ENCODE measurements at regions not wholly inside any gene's neighbourhood (a gene's known extent, or its start where the extent isn't known, plus 50 kb on each side); places are given as distances from the start of the nearest gene placed in this dataset.

DNA sequence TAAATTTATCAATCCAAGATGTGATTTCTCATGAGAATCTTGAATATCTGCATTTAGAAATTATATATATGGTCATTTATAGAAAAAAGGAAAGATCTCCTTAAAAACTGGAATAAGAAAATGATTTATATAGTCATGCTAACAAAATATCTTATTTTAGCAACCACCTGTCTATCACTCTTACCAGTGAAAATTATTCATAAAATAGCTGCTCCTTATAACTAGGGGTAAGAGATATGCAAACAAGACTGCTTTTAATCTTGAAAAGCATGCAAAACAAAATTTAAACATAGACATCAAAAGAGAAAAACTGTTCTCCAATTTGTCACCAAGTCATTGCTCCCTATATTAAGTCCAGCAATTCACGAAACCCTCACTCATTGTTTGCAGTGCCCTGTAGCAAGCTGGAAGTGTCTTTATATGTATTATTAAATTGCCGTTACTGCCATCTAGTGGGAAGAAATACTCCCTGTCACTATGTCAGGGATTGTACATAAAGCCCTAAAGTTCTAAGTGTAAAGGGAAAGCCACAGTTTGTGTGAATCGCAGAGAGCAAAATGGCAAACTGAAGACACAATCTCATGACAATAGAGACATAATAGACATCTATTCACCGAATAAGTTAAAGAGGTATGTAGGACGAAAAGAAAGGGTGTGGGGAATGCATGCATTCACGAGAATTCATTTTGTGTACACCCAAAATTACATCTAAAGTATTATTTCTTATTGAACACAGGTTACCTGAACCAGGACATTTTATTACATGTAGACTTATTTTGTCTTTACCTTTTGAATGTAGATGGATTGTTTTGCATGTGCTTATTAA lies 600.5 kb downstream of the USP25 start:
- H3K27me3 Mint-ChIP-seq: no peaks in the 10 kb centered on the region
- no peaks in the 10 kb centered on the region for H3K4me1 Mint-ChIP-seq
- no peaks in the 10 kb centered on the region for H3K9me3 Mint-ChIP-seq
- H3K4me3 Mint-ChIP-seq: no peak overlapping the region
- no peak overlapping the region for H3K27ac Mint-ChIP-seq
- no peaks in the 10 kb centered on the region for H3K36me3 Mint-ChIP-seq

DNA sequence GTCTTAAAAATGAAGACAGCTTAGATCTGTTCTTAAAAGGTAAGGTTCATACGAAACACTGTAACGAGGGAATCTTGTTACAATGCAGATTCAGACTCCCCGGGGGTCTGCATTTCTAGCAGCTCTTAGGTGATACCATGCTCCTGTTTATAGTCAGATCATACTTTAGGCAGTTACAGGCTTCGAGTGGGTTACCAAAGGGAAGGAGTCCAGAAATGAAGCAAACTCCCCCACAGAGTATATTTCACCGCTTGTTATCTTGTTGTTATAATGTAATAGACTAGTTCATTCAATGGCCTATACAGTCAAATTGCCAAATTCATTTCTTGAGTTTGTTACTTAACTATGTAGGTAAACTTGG lies 601.1 kb downstream of the USP25 start:
- no peaks in the 10 kb centered on the region for H3K27me3 Mint-ChIP-seq
- no peak overlapping the region for H3K4me3 Mint-ChIP-seq
- H3K4me1 Mint-ChIP-seq: no peaks in the 10 kb centered on the region
- H3K36me3 Mint-ChIP-seq: no peaks in the 10 kb centered on the region
- H3K27ac Mint-ChIP-seq: no peak overlapping the region
- no peaks in the 10 kb centered on the region for H3K9me3 Mint-ChIP-seq

DNA sequence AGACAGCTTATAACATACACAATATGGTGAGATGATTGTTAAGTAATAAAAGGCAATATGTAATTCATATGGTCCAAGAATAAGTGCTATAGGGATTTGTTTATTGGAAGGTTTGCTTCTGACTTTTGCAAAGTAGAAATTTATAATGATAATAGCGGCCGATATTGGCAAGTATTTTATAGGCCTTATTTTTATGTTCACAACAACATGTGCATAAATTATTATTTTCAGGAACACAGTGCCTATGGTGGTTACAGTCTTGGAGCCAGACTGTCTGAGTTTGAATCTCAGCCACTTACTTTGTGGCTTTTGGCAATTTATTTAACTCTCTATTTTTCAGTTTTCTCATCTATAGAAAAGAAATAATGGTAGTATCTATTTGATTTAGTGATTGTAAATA lies 607.5 kb downstream of the USP25 start:
- Mint-ChIP-seq H3K4me1 (no peaks in the 10 kb centered on the region), H3K27ac (no peak overlapping the region), H3K27me3 (no peaks in the 10 kb centered on the region), H3K36me3 (no peaks in the 10 kb centered on the region), H3K4me3 (no peak overlapping the region), H3K9me3 (no peaks in the 10 kb centered on the region)

DNA sequence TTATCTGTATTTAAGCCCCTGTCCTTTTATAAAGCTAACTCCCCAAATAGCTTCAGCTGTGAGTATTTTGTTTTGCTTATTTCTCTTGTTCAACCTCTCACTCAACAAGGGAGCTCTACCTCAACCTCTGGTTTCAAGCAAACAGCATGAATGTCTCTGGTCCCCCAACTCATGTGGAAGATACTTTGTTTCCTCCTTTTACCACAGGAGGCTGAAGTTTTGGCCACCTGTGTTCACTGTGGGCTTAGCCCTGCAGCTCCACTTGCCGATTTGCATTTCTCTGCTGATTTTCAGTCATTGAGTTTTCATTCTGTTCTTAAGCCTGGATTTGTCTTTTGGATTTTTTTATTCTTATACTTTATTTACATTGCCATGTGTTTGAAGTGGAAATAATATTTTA lies 613.1 kb downstream of the USP25 start:
- H3K27ac Mint-ChIP-seq: no peak overlapping the region
- H3K27me3 Mint-ChIP-seq: no peaks in the 10 kb centered on the region
- H3K9me3 Mint-ChIP-seq: no peaks in the 10 kb centered on the region
- no peaks in the 10 kb centered on the region for H3K36me3 Mint-ChIP-seq
- H3K4me1 Mint-ChIP-seq: no peaks in the 10 kb centered on the region
- no peak overlapping the region for H3K4me3 Mint-ChIP-seq

DNA sequence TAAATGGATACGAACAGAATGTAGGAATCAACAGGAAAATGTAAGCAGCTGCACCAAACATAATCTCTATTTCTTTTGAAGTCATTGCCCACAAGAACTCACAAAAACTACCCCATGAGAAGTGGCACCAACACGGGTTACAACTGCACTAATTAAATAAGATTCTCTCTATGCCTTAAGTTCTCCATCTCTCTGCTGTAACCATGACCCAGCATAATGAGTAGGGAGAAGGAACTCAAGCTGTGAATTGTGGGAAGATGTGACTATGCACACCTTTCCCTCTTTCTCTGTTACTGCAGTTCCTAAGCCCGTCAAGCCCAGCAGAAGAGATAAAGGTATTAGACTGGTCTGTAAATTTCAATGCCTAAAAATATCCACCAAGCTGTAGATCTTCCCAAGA lies 614.0 kb downstream of the USP25 start:
- Mint-ChIP-seq H3K9me3 (no peaks in the 10 kb centered on the region), H3K27me3 (no peaks in the 10 kb centered on the region), H3K4me3 (no peak overlapping the region), H3K36me3 (no peaks in the 10 kb centered on the region), H3K4me1 (no peaks in the 10 kb centered on the region), H3K27ac (no peak overlapping the region)

DNA sequence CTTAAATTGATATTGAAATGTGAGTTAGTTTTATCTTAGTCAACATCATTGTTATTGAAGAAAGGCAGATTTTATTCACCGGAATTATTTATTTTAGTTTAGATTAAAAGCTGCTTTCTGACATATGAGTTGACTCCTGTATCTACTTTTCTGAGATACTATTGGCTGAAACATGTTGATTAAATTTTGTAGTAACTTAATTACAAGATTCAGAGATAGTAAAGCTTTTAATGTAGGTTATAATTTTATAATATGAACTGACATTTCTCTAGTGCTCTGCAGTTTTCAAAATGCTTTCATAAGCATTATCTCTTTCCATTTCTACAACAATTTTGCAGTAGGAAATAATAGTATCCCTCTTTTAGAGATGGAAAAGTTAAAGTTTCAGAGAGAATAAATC lies 616.0 kb downstream of the USP25 start:
- no peak overlapping the region for H3K27ac Mint-ChIP-seq
- no peaks in the 10 kb centered on the region for H3K4me1 Mint-ChIP-seq
- H3K27me3 Mint-ChIP-seq: no peaks in the 10 kb centered on the region
- no peak overlapping the region for H3K4me3 Mint-ChIP-seq
- no peaks in the 10 kb centered on the region for H3K9me3 Mint-ChIP-seq
- H3K36me3 Mint-ChIP-seq: no peaks in the 10 kb centered on the region

DNA sequence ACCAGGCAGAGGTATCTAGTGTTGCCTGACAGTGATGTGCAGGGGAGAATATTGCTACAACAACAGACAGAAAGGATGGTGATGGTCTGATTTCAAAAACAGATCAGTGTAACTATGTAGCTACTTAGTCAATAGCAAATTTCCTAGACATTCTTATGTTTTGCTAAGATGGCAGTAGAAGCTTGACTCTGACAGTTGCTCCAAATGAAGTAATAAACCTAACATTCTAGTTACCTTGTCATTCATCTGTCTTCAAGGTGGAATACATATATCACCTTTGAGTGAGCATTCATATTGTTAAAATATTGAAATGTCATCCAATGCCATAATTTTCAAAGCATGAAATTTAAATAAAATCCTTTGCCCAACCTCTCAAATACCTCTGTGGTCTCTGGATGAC lies 617.4 kb downstream of the USP25 start:
- Mint-ChIP-seq H3K27me3 (no peaks in the 10 kb centered on the region), H3K4me1 (no peaks in the 10 kb centered on the region), H3K9me3 (no peaks in the 10 kb centered on the region), H3K4me3 (no peak overlapping the region), H3K36me3 (no peaks in the 10 kb centered on the region), H3K27ac (no peak overlapping the region)

DNA sequence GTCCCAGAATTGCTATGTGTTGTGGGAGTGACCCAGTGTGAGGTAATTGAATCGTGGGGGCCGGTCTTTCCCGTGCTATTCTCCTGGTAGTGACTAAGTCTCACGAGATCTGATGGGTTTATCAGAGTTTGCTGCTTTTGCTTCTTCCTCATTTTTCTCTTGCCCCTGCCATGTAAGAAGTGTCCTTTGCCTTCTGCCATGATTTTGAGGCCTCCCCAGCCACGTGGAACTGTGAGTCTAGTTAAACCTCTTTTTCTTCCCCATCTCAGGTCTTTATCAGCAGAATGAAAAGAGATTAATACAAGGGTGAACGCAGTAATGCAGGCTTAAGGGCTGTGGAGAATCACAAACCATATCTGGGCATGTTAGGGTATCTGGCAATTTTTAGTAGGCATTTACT lies 624.0 kb downstream of the USP25 start:
- Mint-ChIP-seq H3K27me3 (no peaks in the 10 kb centered on the region), H3K4me3 (no peak overlapping the region), H3K4me1 (no peaks in the 10 kb centered on the region), H3K27ac (no peak overlapping the region), H3K36me3 (no peaks in the 10 kb centered on the region), H3K9me3 (no peaks in the 10 kb centered on the region)

DNA sequence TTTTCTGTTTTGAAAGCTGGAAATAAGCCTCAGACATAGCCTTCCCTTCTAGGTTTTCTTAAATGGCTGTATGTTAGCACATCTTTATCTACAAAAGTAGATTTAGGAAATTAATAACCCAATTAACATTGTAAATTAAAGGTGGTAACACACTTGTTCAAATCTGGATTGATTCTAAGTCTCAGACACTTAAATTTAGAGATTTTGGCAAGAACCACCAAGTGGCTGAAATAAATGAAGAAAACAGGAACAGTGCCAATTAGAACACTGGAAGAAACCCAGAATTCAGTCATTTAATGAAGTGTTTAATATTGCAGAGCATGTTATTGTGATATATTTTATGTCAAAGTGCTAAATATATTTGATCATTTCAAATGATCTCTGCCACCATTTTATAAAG lies 628.2 kb downstream of the USP25 start:
- no peak overlapping the region for H3K27ac Mint-ChIP-seq
- no peaks in the 10 kb centered on the region for H3K27me3 Mint-ChIP-seq
- no peaks in the 10 kb centered on the region for H3K9me3 Mint-ChIP-seq
- no peaks in the 10 kb centered on the region for H3K4me1 Mint-ChIP-seq
- no peak overlapping the region for H3K4me3 Mint-ChIP-seq
- no peaks in the 10 kb centered on the region for H3K36me3 Mint-ChIP-seq

DNA sequence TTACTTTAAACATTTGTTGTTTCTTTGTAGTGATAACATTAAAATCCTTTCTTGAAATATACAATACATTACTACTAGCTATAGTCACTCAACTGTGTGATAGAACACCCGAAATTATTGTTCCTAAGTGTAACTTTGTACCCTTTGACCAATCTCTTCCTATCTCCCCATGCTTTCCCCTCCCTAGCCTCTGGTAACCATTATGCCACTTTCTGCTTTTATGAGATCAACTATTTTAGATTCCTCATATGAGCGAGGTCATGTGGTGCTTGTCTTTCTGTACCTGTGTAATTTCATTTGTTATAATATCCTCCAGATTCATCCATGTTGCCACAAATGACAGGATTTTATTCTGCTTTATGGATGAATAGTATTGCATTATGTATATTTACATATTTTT lies 629.0 kb downstream of the USP25 start:
- Mint-ChIP-seq H3K4me1 (no peaks in the 10 kb centered on the region), H3K36me3 (no peaks in the 10 kb centered on the region), H3K27me3 (no peaks in the 10 kb centered on the region), H3K4me3 (no peak overlapping the region), H3K27ac (no peak overlapping the region), H3K9me3 (no peaks in the 10 kb centered on the region)

DNA sequence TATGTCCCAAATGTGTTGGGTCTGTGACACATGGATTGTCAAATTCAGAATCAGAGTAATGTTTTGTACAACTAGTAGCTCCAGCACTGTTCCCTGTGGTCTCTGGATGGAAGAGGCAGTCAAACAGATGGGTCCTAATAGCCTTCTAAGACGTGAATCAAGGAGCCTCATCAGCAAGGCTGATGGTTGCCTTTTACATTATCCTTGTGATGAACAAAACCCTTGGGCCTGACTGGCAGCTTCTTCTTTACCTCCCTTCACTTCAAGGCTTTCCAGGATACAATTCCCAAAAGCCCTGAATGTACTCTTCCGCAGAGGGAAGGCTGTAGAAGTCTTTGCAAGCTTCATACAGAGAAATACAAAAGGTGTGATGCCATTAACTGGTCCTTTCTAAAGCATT lies 633.3 kb downstream of the USP25 start:
- Mint-ChIP-seq H3K4me3 (no peak overlapping the region), H3K27ac (no peak overlapping the region), H3K9me3 (no peaks in the 10 kb centered on the region), H3K36me3 (no peaks in the 10 kb centered on the region), H3K27me3 (no peaks in the 10 kb centered on the region), H3K4me1 (no peaks in the 10 kb centered on the region)

DNA sequence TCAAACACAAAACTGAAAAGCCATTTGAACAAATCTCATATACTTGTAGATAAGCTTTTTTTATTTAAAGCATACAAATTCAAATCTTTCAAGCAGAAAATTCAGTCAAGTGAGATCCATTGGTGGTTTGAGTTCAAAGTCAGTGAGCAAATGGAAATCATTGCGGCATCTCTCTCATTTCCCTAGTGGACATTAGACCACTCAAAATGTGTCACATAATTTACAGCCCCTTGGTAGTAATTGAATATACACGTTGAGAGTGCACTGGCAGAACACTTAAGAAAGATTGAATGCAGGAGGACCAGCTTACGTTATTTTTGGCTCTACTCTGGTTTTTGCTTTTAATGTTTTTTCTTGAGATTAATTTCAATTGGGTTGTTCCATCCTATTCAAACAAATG lies 633.7 kb downstream of the USP25 start:
- no peaks in the 10 kb centered on the region for H3K4me1 Mint-ChIP-seq
- H3K36me3 Mint-ChIP-seq: no peaks in the 10 kb centered on the region
- no peaks in the 10 kb centered on the region for H3K9me3 Mint-ChIP-seq
- no peak overlapping the region for H3K27ac Mint-ChIP-seq
- H3K27me3 Mint-ChIP-seq: no peaks in the 10 kb centered on the region
- H3K4me3 Mint-ChIP-seq: no peak overlapping the region

DNA sequence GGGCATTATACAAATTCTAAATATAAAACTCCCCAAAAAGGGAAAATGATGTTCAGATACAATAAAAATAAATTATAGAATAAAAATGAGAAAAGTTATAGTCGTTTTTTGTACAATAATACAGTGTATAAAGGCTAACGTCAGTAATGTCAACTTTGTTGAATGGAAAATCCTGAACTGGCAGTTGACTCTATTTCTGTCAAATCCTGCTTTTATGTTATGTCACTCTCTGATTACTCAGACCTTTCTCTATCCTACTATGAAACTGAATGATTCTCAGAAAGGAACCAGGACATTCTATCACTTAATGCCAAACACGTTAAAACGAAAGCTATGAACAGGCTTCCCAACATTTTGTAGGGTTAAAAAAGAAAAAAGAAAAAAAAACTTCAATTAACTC lies 636.4 kb downstream of the USP25 start:
- Mint-ChIP-seq H3K27ac (no peak overlapping the region), H3K36me3 (no peaks in the 10 kb centered on the region), H3K4me3 (no peak overlapping the region), H3K9me3 (no peaks in the 10 kb centered on the region), H3K27me3 (no peaks in the 10 kb centered on the region), H3K4me1 (no peaks in the 10 kb centered on the region)

DNA sequence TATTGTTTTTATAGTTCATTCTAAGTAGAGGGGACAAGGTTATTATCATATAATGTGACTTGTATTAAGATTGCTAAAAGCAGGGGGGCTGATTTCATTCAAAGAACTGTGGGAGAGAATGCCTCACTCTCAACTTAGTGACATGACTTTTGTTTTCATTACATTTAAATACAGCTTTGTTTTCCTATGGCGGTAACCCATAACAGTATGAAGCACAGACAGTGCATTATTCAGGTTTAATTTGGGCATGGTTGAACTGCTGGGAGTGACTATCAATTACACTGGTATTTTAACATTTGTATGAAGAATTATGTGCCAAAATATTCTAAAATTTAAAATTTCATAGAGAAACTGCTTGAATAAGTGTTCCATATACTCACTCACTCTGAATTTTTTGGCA lies 637.3 kb downstream of the USP25 start:
- no peaks in the 10 kb centered on the region for H3K27me3 Mint-ChIP-seq
- no peak overlapping the region for H3K27ac Mint-ChIP-seq
- H3K9me3 Mint-ChIP-seq: no peaks in the 10 kb centered on the region
- no peaks in the 10 kb centered on the region for H3K4me1 Mint-ChIP-seq
- H3K36me3 Mint-ChIP-seq: no peaks in the 10 kb centered on the region
- no peak overlapping the region for H3K4me3 Mint-ChIP-seq

DNA sequence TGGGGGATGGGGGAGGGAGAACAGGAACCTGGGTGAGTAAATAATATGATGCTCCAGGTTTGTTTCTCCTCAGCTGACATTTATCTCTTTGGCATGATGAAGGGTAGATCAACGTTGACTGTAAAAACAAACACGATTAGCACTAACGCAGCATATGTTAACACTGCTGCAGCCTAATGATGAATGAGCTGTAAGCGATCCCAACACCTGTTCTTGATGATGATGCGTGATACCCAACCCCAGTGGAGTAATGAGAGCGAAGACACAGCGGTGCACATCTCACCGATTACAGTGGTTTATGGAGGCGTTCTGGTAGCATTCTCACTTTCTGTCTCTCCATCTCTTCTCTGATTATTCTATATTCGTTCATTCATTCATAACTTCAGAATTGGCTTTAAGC lies 640.4 kb downstream of the USP25 start:
- H3K27me3 Mint-ChIP-seq: no peaks in the 10 kb centered on the region
- H3K27ac Mint-ChIP-seq: no peak overlapping the region
- no peaks in the 10 kb centered on the region for H3K36me3 Mint-ChIP-seq
- H3K4me3 Mint-ChIP-seq: no peak overlapping the region
- H3K4me1 Mint-ChIP-seq: no peaks in the 10 kb centered on the region
- no peaks in the 10 kb centered on the region for H3K9me3 Mint-ChIP-seq

DNA sequence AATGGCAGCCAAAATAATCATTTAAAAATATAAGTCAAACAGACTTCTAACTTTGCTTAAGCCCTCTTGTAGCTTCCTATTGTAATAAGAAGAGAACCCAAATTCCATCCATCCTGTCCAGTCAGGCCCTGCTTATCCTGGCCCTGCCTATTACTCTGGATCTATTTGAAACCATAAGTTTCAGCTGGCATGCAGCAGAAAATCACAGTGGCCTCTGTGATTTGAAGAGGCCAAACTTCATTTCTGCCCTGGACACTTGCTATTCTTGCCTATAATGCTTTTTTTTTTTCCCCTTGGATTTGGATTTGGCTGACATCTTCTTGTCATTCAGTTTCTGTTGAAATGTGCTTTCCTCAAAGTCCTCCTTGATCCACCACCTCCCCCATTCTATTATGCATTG lies 642.8 kb downstream of the USP25 start:
- H3K27ac Mint-ChIP-seq: no peak overlapping the region
- no peaks in the 10 kb centered on the region for H3K27me3 Mint-ChIP-seq
- no peaks in the 10 kb centered on the region for H3K9me3 Mint-ChIP-seq
- no peaks in the 10 kb centered on the region for H3K36me3 Mint-ChIP-seq
- no peak overlapping the region for H3K4me3 Mint-ChIP-seq
- no peaks in the 10 kb centered on the region for H3K4me1 Mint-ChIP-seq

DNA sequence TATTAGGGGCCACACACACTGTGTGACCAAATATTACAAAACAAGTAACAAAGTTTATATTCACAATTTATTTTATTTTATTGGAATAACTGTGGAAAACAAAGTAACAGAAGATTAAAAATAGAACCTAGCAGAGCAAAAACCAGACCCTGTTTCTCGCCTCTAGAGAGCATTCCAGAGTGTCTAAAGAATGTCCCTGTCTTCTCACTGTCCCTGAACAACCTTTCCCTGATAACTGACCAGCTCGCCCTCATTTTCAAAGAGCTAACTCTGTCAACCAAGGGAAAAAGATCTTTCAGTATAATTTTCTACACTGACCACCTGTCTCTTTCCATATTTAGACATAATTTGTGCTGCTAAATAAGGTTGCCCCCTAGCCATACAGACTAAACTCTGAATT lies 646.9 kb downstream of the USP25 start:
- H3K27me3 Mint-ChIP-seq: no peaks in the 10 kb centered on the region
- H3K4me3 Mint-ChIP-seq: no peak overlapping the region
- H3K27ac Mint-ChIP-seq: no peak overlapping the region
- no peaks in the 10 kb centered on the region for H3K36me3 Mint-ChIP-seq
- no peaks in the 10 kb centered on the region for H3K9me3 Mint-ChIP-seq
- no peaks in the 10 kb centered on the region for H3K4me1 Mint-ChIP-seq

Measured in activated naive CD4-positive, alpha-beta T cell treated with anti-CD3 and anti-CD28 coated beads, Interleukin-2, amount 50 U/mL, for 24 hours (primary cell).